Transverse colon (tissue), 4 donors: ENCODE measurements at regions not wholly inside any gene's neighbourhood (a gene's known extent, or its start where the extent isn't known, plus 50 kb on each side); places are given as distances from the start of the nearest gene placed in this dataset.

Source experiments
- POLR2A ChIP-seq: fragments of 450-650 bp; IDR thresholded peaks from one replicate; pipeline ENCODE4 v1.6.1; 2016; ENCODE audit warnings: antibody characterized with exemption, mild to moderate bottlenecking, moderate library complexity
- POLR2AphosphoS5 ChIP-seq, 3 donors: sonication (generic); formaldehyde crosslinking; IDR thresholded peaks; one replicate each; pipeline ENCODE4 v1.6.1; 2016; ENCODE audit warnings: antibody characterized with exemption in 3 of 3
- TF ChIP-seq, protein P1 (sequence below), 5 experiments: fragments of 200-600 bp in 3 of 5; fragments of 450-650 bp in 2 of 5; sonication (generic) in 3 of 5; IDR thresholded peaks; 1 replicate in 2 of 5; 2 replicates in 3 of 5; pipeline ENCODE4 v1.5.1; 2016 to 2017; ENCODE audit warnings: antibody characterized with exemption in 5 of 5, inconsistent platforms in 3 of 5, mild to moderate bottlenecking in 2 of 5, moderate library complexity in 1 of 5

DNA sequence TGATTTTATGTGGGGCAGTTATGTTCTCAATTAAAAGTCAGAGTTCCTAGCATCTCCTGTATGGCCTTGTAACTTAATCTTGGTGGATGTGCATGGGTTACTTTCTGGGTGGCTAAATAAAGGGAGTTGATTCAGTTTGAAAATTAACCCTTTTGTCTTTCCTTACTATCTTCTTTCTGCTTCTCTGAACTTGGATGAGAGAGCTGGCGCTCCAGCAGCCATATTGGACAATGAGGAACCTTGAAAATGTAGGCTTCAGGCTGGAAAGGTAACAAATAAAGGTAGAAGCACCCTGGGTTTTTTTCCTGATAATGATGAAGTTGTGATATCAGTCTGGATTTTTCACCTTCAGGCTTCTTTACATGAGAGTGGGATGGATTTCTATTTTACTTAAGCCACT, 714.1 kb upstream of the TMEM132C start:
- TF ChIP-seq, protein P1, sequence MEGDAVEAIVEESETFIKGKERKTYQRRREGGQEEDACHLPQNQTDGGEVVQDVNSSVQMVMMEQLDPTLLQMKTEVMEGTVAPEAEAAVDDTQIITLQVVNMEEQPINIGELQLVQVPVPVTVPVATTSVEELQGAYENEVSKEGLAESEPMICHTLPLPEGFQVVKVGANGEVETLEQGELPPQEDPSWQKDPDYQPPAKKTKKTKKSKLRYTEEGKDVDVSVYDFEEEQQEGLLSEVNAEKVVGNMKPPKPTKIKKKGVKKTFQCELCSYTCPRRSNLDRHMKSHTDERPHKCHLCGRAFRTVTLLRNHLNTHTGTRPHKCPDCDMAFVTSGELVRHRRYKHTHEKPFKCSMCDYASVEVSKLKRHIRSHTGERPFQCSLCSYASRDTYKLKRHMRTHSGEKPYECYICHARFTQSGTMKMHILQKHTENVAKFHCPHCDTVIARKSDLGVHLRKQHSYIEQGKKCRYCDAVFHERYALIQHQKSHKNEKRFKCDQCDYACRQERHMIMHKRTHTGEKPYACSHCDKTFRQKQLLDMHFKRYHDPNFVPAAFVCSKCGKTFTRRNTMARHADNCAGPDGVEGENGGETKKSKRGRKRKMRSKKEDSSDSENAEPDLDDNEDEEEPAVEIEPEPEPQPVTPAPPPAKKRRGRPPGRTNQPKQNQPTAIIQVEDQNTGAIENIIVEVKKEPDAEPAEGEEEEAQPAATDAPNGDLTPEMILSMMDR (IDR thresholded peaks at IDR 0.05), result no peak
- no peak for TF ChIP-seq POLR2A
- TF ChIP-seq POLR2AphosphoS5 (IDR thresholded peaks at IDR 0.05), result no peak
